GM21367 (cell line): ENCODE measurements at regions not wholly inside any gene's neighbourhood (a gene's known extent, or its start where the extent isn't known, plus 50 kb on each side); places are given as distances from the start of the nearest gene placed in this dataset.

Experiments used
- ATAC-seq: cut with Tn5 transposase; IDR thresholded peaks from one replicate; pipeline ENCODE4 v1.9.1; 2021; ENCODE audit not compliant: unreplicated experiment

DNA sequence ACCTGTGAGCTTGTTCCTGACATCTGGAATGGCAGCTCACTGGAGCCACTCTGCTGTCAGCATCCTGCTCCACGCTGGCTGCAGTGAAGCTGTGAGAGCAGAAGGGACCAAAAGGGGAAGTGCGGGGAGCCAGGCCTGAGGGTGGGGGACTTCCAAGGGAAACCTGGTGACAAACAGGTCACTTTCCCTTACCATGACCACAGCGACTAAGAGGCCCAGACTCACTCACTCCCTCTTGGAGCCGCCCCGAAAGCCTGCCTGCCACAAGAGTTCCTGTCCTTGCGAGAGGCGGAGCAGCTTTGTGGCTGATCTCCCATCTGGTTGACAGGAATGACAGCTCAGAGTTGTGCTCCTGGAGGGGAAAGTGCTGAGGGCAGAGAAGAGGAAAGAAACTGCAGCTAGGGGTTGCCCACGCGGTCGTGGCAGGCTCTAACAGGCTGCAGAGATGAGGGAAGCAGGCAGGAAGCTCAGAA, 183.8 kb upstream of the NTM start:
- peak; percentile 84 for ATAC-seq

DNA sequence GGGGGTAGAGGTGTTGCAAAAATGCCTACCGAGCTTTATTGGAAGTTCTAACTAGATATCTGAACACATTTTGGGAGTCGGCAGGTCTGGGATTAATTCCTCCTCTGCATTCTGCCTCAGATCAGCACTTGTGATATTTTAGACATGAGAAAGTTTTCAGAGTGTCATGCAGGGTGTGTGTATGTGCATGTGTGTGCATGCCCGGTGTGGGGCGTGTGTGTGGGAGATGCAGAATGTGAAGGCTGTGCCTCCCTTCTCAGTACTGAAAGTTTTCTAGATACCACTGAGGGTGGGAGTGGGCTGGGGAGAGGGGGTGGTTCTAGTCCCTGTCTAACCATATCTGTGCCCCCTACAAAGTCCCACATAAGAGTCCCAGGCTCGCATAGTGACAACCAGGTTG, 180.0 kb upstream of the NTM start:
- no peak for ATAC-seq

DNA sequence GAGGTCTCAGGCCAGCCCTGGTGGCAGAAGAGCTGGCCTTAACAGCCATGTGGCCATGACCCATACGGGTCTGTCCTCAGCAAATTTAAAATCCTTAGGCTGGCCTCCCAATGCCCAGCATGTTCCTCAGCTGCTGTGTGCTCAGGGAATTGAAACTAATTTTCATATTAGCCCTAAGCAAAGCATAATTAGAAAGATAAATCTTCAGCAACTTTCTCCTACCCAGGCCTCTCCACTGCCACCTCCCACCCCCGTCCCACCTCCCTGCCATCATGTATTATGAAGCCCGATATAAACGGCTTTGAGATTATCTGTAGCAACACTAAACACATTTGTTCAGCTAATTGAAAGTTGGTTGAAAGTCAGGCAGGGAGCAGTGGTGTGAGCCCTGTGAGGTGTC, 178.8 kb upstream of the NTM start:
- ATAC-seq = no peak

DNA sequence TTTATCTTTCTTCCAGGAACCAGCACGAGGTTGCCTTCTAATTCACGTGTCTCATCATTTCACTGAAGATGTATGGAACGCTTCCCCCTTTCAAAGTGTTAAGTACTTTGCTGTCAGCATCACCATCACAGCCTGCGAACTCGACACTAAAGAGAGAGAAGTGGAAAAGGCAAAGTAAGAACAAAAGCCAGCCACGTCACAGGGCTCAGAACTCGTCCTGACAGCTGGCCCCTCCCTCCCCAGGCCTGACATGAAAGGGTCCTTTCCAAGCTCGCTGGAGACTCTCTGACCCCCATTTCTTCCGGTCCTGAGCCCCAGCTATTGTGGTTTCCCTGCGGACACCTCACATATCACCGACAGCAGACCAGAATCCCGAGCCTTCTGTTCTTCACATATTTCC, 177.8 kb upstream of the NTM start:
- ATAC-seq = no peak

DNA sequence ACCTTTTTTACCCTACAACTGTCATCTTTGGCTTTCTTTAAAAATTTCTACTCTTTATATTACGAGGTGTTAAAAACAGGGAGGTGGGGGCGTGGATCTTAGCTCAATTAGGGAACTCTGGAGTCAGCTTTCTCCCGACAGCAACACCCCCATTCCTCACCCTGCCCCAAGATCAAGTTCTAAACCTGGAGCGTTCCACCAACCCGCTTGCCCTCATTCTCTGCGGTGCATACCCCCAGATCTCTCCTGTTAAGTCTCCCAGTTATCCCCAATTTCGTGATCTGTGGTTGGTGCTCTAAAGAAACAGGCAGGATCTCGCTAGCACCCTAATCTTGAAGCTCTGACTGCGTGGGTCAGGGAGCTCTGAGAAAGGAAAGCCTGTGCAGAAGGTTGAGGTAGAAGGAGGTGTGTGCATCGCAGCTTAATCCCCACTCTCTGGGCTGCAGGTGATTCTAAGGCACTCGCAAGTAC, 177.3 kb upstream of the NTM start:
- no peak for ATAC-seq

DNA sequence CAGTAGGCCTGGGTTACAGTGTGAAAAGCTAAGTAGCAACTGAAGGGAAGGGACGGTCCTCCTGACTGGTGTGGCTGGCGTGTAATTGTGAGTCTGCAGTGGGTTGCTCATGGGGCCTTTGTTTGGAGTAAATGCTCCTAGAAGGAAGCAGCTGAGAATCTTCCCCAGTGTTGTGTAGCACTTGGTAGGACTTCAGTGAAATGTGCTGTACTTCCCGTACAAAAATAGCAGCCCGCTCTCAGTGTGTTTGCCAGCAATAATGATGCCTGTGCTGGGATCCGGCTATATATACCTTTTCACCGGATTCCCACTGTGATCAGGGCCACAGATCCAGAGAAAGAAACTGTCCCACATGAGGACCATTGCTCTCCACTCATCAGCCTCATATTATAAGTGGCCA, 175.7 kb upstream of the NTM start:
- no peak for ATAC-seq

DNA sequence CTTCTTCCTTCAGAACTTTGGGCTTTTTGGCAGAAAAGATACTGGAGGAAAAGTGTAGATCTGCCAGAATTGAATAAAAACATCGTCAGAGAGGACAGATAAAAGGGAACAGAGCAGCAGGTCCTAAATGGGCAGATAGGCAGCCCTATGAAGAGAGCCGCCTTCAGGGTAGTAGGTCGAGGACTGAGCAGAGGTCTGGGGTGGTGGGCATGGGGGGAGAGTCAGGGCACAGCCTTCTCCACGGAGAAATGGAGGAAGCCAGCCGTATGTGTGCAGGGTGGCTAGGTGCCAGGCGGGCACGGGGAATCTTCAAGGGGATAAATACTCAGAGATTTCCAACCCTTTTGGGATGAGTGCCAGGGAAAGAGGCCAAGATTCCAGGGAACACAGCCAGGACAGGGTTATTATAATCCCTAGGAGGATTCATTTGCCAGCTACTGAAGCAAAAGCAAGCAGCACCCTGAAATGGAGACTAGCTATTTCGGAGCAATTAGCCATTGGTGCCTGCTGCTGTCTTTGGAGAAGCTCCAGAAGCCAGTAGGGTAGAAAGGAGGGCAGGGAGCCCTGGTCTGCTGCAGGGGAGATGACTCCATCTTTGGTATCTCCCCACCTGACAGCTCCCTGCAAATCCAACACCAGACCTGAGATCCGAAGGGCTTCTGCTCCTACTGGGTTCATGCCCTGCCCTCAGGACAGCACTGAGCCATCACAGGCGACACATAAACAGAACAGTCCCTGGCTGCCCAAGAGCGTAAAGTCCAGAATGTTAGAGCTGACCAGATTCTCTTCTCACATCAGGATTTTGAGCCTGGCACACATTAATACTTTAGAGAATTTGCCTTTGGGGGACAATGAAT, 174.5 kb upstream of the NTM start:
- ATAC-seq = no peak

DNA sequence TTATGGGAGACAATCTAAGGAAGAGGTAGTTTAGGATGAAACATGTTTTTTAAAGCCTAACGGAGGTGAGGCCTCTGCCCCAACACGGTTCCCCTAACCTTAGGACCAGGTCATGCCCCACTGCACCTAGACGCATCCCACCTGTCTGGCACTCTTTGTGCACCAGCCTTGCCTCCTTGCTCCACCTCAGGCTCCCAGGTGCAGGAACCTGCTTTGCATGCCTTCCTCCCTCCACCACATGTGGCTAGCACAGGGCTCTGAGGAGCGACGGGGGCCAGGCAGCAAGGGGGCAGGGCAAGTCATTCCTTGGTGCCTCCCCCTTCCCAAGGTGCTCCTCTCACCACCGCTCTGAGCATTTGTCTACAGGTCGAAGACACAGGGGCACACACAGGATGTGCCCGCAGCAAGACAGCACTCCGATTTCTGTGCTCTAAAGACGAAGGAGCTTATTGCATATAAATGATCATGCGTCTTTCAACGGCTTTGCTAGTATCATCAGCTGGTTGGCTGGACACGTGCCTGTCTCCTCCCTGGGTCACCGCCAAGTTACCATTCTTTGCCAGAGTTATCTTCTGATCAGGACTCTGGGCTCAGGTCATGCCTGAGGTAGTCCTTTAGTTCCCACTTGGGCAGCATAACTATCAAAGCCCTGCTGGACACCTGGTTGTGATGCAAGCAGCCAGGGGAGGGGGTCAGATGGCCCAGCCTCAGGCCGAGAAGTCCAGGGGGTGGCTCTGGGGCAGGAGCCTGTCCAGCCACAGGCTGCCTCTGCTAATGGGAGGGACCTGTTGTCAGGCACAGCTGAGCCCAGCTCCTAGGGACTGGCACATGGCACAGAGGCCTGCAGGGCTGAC, 172.0 kb upstream of the NTM start:
- ATAC-seq = no peak

DNA sequence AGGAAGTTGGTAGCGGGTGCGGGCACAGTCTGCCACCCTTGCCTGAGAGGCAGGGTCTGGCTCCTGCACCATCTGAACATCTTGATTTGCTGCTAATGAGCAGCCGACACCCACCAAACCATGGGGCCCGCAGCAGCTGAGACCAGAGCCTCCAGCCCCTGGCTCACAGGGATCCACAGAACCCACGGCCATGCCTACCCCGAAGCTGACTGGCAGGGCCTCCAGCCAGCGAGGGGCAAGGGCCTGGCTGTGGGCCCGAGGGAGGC, 171.5 kb upstream of the NTM start:
- ATAC-seq = no peak

DNA sequence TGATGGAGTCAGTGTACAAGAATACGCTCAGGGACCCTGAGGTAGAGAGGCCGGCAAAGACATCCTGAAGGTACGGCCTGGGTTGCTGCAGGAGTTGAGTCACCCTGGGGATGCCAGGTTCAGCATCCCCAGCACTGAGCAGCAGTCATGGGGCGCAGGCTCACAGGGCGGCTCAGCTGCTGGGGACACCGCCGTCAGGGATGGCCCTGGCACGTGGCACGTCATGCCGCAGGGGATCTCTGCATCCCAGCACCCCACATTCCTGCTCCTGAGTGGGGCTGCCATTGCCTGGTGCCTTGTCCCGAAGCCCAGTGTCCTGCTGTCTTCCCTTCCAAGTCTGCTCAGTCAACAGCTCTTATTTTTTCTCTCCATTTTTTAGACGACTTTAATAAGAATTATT, 168.7 kb upstream of the NTM start:
- ATAC-seq = no peak

DNA sequence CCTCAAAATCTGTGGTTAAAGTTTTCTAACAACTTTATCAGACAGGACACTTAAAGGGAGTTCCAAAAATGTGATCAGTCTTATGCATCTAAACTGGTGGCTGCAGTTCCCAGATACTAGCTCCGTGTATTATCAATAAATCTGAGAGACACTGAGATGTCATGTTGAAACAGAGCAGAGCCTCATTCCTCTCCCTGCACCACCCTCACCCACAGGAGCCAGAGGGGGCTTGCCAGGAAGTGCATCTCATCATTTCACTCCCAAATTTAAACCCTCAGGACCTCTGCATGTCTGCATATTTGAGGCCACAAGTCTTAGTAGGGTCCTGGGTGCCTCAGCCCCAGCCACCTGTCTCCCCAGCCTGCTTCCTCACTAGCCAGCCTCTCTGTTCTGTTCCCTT, 167.4 kb upstream of the NTM start:
- no peak for ATAC-seq

DNA sequence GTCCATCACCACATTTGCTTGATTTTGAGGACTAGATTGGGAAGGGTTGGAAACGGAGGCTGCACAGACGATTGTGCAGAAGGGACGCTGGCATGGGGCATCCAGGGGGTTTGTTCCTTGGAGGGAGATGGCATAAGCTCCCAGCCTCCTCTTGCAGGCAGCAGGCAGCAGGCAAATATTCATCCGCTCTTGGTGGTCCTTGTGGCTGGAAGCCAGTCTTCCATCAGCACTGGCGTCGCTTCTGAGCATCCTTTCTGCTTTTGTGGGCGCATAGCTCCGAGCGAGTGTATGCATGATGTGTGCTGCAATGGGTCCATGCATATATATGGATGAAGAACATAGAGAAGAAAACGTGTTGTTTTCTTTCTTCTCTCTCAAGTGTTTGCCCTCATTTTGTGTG, 166.1 kb upstream of the NTM start:
- no peak for ATAC-seq

DNA sequence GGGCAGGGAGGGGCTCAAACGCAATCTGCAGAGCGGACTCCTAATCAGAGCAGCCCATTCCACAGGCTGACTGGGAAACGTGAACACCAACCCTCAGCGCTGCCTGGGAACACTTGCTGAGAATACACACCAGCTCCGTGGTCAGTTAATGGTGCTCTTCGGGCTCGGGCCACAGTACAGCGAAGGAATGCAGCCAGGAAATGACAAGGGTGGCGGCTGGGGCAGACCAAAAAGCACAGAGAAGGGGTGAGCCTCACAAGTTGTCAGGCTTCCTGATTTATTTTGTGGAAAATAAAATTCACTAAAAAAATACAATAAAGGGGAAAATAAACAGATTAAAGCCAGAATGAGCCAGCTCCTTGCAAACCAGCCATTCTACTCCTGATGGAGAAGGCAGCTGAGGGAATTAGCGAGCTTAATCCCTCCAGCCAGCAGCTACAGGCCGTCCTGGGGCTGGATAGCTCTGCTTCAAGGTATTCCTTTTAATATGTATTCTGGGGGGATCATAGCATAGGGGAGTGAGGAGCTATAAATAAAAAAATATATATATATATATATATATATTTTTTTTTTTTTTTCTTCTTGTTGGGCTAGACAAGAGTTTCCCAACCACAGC, 165.5 kb upstream of the NTM start:
- no peak for ATAC-seq

DNA sequence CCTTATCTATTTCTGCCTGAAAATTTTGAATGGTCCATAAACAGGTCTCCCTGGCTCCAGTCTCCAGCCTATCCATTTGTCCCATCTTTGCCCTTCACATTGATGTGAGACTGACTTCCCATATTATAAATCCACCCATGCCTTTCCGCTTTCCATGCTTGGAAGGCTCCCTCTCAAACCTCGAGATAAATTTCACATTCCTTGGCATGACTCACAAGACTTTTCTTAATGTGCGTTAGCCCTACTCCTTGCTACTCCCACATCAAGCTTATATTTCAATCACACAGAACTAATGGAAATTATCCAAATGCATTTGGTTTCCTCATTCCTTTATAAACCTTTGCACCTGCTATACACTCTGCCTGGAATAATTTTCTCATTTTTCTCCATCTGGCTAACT, 163.7 kb upstream of the NTM start:
- ATAC-seq = no peak

DNA sequence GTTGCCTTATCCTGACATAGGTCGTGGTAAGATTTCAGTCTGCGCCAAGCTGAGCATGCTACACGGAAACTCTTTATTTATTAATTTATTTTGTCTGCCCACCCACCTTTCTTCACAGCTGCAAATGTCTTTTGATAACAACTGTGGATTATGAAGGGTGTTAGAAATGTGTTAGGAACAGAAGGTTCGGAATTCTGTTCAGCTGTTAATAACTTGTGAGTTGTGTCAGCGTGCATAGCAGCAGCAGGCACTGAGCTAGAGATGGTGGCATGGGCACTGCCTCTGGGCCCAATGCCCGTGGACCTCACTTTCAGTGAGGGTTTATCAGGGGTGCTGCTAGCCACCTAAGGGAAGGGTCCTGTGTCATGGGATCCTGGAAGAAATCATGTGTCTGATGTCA, 162.5 kb upstream of the NTM start:
- no peak for ATAC-seq

DNA sequence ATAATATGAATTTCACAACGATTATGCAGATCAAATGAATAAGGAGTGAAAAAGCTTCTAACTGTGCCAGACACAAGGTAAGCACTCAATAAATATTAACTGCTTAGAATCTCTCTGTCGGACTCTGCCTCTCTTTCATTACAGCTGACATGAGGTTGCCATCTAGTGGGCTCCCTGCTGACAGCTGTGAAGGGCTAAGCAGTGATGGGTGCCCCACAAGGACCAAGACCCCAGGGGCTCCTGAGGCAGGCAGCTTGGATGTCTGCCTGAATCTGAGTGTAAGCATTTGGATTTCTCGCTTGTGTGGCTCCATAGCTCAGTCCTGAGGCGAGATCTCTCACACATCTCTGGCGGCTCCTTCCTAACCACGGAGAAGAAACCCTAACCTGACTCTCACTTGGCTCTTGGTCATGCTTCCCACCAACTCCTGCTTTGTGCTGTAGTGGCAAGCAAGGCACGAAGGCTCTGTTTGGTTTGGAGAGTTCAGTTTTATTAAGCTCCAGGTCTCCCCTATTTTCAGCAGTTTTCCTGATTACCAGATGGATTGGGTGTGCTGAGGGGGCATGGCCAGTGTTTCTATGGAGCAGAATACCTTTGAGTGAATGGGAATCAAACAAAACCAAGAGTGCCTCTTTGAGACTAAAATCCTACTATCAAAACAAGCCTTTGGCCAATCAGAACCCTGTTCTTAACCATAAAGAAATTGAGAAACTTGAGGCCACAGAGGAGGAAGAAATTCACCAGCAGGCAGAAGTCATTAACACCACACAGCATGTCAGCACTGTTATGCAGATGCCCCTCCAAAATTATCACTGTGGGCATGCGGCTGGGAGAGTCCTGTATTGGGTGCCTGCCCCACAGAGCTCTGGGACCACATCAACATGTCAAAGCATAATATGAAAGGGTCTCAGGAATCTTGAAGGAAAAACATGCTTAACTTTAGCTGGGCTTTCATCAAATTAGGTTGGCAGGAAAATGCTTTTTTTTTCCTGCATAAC, 152.8 kb upstream of the NTM start:
- no peak for ATAC-seq

DNA sequence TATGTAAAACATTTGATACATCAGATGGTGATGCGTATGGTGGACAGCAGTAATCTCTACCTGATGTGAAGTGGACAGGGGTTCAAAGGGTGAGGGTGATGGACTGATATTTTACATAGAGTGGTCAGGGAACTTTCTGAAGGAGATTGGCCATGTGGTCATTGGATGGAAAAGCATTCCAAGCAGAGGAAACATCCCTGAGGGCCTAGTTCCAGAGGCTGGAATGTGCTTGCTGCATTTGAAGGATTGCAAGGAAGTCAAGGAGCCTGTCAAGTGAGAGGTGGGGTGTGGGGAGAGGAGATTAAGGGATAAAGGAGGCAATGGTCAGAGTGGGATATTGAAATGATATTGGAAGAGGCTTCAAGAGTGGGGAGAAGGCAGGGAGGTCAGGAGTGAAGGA, 151.9 kb upstream of the NTM start:
- no peak for ATAC-seq

DNA sequence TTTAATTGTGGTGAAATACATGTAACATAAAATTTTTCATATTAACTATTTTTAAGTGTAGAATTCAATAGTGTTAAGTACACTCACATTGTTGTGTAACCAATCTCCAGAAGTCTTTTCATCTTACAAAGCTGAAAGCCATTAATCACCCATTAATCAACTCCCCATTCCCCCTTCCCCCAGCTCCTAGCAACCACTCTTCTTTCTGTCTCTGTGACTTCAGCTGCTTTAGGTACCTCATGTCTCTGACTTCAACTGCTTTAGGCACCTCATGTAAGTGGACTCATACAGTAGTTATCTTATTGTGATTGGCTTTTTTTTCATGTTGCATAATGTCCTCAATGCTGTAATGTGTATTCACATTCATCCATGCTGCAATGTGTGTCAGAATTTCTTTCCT, 150.8 kb upstream of the NTM start:
- ATAC-seq = no peak

DNA sequence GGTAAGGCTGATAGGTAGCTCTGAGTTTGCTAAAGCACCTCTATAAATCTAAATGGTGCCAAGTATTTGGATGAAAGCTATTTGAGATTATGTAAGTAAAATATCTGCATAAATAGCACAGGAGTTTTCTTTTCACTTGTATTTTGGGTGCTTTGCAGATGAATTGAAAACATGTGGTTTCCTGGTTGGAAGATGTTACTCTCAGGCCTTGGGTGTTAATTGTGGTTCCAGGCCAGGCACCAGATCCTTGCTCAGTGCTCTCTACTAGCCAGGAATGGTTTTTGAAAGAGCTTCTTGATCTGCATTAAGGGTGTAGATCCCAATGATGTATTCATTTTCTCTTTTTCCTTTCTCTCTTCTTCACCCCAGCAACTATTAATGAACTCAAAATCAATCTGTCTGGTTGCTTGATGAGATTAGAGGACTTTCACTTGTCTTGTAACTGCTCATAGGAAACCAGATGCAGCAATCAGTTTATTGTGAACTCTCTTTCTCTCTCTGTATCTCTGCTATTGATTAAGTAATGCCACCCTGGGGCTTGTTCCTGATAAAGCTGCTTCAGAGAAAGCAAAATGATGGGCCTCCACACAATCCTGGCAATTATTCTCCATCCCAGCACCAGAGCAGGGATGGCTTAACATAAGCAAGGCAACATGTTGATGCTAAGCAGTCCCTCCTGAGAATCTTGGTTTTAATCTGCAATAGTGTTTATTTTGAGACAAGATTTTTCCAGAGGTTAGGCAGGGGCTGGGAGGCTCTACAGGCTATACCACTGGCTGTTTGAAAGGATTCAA, 147.0 kb upstream of the NTM start:
- no peak for ATAC-seq

DNA sequence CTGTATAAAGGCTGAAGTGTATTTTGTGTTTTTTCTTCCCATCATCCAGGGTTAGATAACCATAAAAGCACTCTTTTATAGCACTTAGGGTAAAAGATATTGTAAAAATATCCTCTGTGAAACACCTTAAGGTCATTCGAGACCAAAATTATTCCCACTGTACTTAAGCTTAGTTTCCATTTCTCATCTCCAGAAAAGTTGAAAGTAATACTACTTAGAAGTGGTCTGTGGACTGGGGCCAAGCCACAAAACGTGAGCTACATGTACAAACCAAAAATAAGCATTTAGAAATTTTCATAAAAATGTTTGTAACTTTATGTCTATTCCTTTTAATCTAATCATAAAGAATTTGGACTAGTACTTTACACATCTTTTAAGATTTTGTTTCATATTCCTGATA, 142.0 kb upstream of the NTM start:
- no peak for ATAC-seq
